GM19468 (cell line): ENCODE measurements at regions not wholly inside any gene's neighbourhood (a gene's known extent, or its start where the extent isn't known, plus 50 kb on each side); places are given as distances from the start of the nearest gene placed in this dataset.

Experiments
- ATAC-seq: cut with Tn5 transposase; IDR thresholded peaks from one replicate; pipeline ENCODE4 v1.9.1; 2021; ENCODE audit warnings: mild to moderate bottlenecking, moderate library complexity, moderate number of reproducible peaks; ENCODE audit not compliant: unreplicated experiment; ENCODE audit errors: extremely low read depth

- no peak for ATAC-seq
These were observed 186.2 kb upstream of the TBC1D5 start for GRCh38 chr3:17928502-17929145.

- ATAC-seq, result no peak
These were observed 184.6 kb upstream of the TBC1D5 start for GRCh38 chr3:17927036-17927435.

- ATAC-seq, result no peak
These were observed 172.9 kb upstream of the TBC1D5 start for GRCh38 chr3:17915341-17915740.

- ATAC-seq, result no peak
These were observed 170.9 kb upstream of the TBC1D5 start for GRCh38 chr3:17913359-17913758.

GRCh38 chr3:17911986-17912760, 169.7 kb upstream of the TBC1D5 start:
- no peak for ATAC-seq

- no peak for ATAC-seq
These were observed 168.5 kb upstream of the TBC1D5 start for GRCh38 chr3:17910922-17911321.

GRCh38 chr3:17909714-17910113, 167.3 kb upstream of the TBC1D5 start:
- no peak for ATAC-seq

GRCh38 chr3:17908399-17909191, 166.2 kb upstream of the TBC1D5 start:
- ATAC-seq, result no peak

GRCh38 chr3:17905996-17906395, 163.6 kb upstream of the TBC1D5 start:
- no peak for ATAC-seq

- ATAC-seq, result no peak
These were observed 159.5 kb upstream of the TBC1D5 start for GRCh38 chr3:17901893-17902292.

- ATAC-seq, result peak; percentile 53
These were observed 152.1 kb upstream of the TBC1D5 start for GRCh38 chr3:17894434-17895060.

GRCh38 chr3:17891139-17891856, 148.9 kb upstream of the TBC1D5 start:
- no peak for ATAC-seq

- ATAC-seq, result no peak
These were observed 143.6 kb upstream of the TBC1D5 start for GRCh38 chr3:17885986-17886385.

GRCh38 chr3:17882981-17883380, 140.6 kb upstream of the TBC1D5 start:
- ATAC-seq, result no peak

- no peak for ATAC-seq
These were observed 134.9 kb upstream of the TBC1D5 start for GRCh38 chr3:17877299-17877698.

- ATAC-seq, result no peak
These were observed 132.2 kb upstream of the TBC1D5 start for GRCh38 chr3:17874636-17875035.

- no peak for ATAC-seq
These were observed 130.0 kb upstream of the TBC1D5 start for GRCh38 chr3:17872457-17872856.

- no peak for ATAC-seq
These were observed 123.2 kb upstream of the TBC1D5 start for GRCh38 chr3:17865631-17866030.

- ATAC-seq, result no peak
These were observed 119.0 kb upstream of the TBC1D5 start for GRCh38 chr3:17861476-17861875.
